ENCODE measurements at regions not wholly inside any gene's neighbourhood (a gene's known extent, or its start where the extent isn't known, plus 50 kb on each side); places are given as distances from the start of the nearest gene placed in this dataset.
A peak's percentile ranks its signal among the peaks of the same experiment; 100 is the strongest.
"Not testable (repeated sequence)": the region's sequence is repeated elsewhere in the genome, so short reads cannot be mapped to it uniquely, and the experiment has no call there.

DNA sequence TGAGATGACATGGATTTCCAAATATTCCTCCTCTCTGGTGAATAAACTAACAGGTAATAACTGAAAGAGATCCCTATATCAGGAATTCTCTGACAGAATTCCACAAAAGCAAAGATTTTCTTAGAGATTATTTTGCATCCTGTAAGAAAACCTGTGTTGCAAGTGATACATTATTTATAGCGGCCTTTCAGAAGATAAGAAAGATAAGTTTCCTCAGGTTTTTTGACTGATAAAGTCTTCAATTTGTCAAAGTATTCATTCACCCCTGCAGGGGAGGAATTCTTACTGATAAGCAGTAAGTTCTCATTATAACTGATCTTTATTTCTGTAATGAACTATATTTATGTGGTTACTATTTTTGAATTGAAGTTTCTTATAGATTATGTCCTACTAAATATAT is 554.0 kb downstream of the ARL4A start:
- DNase-seq = no peak

- no peak for DNase-seq
Observed at GRCh38 chr7:13257661-13258060, 570.2 kb downstream of the ARL4A start.

- DNase-seq = no peak
Observed at GRCh38 chr7:13258386-13258785, 571.0 kb downstream of the ARL4A start.

DNA sequence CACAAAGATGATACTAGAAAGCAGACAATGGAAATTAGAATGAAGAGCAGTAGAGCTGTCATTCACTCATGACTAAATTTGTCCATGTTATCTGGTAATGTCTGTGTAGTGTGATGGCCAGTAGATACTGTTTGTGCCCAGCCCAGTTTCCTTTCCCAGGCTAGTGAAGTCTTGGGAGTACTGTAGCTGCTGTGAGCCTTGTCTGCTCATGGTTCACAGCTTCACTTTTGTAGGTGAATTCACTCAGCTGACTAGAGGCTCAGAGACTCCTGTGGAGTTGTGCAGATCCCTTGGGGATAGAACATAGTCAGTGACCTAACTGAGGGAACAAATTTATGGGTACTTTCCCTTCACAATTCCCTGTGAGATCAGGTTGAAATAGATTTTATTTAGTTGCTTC is 572.5 kb downstream of the ARL4A start:
- DNase-seq = no peak

GRCh38 chr7:13262929-13263530 is 575.6 kb downstream of the ARL4A start:
- DNase-seq = peak in 1 of 2 donors; percentile 50

DNA sequence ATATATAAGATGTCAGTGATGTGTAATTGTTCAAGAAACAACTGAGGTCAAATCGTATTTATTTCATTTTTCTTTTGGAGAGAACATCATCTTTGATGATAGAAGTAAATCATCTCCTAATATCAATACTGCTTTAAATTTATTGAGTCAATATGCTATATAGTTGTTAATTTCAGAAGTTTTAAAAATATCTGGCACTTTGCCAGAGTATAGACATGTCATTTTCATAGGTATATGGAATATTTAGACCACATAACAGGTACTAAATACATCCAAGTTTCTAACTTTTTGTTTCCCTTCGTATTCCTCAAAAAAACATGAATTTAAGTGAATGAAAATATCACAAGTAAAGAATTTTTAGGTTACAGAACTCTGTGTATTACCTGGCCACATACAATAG is 577.8 kb downstream of the ARL4A start:
- no peak for DNase-seq

GRCh38 chr7:13274205-13274604 is 586.8 kb downstream of the ARL4A start:
- DNase-seq = not testable (repeated sequence)

DNA sequence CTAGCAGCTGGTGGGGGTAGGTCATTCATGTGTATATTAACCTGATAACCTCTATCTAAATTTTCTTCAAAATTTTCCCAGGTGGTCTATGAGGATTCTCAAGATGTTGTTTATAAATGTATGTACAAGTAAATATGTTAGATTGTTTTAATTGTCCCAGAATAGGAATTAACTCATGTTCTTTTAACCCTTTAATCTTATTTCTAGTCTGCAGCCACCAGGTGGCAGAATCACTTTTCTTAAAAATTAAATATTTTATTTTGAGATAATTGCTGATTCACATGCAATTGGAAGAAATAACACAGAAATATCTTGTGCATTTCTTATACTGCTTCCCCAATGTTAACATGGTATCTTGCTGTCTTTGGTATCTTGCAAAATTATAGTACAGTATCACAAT is 589.5 kb downstream of the ARL4A start:
- DNase-seq = no peak

GRCh38 chr7:13278020-13278419 is 590.6 kb downstream of the ARL4A start:
- DNase-seq = no peak

DNA sequence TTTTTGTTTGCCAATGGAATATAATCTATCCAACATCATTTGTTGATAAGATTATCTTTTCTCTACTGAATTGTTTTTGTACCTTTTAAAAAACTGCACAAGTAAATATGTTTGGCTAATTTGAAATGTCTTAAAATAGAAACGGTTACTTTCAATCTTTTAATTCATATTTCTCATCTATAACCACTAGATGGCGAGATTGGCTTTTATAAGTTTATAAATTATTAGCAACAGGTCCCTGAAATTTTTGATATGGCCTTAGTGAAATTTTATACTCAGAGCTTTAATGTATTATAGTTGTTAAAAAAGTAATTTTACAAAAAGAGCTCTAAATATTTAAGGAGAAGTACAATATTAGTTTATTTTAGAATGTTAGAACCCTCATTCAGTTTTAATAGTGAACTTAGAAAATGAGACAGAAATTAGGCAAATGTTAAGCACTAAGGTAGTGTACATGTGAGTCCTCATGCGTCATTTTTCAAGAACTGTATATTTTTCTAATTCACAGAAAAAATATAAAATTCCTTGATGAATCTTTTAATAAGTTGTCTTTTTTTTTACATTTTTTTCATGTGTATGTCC is 592.5 kb downstream of the ARL4A start:
- peak in 1 of 2 donors; percentile 39 for DNase-seq

GRCh38 chr7:13282377-13282980 is 595.0 kb downstream of the ARL4A start:
- no peak for DNase-seq

DNA sequence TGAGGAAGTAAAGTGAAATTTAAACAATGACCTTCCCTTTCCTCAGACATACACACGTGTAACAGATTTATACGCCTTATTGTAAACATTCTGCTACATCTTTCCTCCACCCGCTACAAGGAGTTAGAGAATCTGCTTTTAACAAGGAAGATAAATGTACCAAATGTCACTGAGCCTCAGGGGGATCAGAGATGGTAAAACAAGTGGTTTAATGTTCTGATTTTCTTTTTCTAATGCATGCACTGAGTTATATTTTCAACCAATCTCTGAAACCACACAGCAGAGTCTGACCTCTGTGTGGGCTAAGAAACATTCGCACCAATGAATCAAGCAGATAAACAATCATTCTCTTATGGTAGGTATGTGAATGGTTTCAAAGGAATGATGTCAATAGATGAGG is 599.5 kb downstream of the ARL4A start:
- DNase-seq = no peak

- DNase-seq = no peak
Observed at GRCh38 chr7:13288516-13288915, 601.1 kb downstream of the ARL4A start.

GRCh38 chr7:13290975-13291374 is 603.5 kb downstream of the ARL4A start:
- no peak for DNase-seq

- DNase-seq = no peak
Observed at GRCh38 chr7:13293264-13294002, 606.0 kb downstream of the ARL4A start.

GRCh38 chr7:13307040-13307439 is 619.6 kb downstream of the ARL4A start:
- DNase-seq = no peak

GRCh38 chr7:13308423-13308822 is 621.0 kb downstream of the ARL4A start:
- DNase-seq = no peak

DNA sequence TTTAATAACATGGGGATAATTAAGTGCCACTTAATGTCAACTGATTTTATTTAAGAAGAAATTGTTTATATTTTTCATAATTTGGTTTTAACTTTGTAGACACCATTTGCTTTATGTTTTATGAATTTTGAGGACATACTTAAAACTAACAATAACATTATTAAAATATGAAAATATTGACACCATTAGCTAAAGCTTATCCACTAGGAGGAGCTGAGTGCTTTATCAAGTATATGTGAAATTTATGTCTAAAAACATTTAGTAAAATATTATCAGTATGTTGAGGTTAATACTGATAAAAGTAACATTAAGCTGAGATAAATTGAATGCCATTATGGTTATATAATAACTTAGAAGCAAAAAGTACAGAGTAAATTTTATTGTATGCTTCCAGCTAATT is 622.1 kb downstream of the ARL4A start:
- no peak for DNase-seq

- DNase-seq = no peak
Observed at GRCh38 chr7:13312307-13312706, 624.9 kb downstream of the ARL4A start.

GRCh38 chr7:13320333-13320732 is 632.9 kb downstream of the ARL4A start:
- DNase-seq = no peak

DNA sequence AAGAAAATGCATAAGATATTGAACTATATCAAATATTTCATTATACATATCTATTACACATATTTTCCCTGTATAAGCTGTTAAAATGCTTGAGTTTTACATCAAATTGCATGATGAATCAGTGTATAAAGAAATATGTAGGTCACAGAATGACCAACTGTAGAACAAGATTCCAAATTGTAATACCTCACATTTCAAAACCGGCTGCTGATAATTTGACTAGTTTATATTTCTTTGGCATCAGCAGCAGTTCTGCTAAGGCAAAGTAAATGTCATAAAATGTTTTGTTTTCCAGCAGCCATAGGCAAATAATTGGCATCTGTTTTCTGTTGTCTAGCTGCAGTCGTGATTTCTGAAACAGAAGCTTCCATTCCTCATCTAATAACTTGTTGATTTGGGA is 633.9 kb downstream of the ARL4A start:
- DNase-seq = no peak

- DNase-seq = no peak
Observed at GRCh38 chr7:13322126-13322525, 634.7 kb downstream of the ARL4A start.

DNA sequence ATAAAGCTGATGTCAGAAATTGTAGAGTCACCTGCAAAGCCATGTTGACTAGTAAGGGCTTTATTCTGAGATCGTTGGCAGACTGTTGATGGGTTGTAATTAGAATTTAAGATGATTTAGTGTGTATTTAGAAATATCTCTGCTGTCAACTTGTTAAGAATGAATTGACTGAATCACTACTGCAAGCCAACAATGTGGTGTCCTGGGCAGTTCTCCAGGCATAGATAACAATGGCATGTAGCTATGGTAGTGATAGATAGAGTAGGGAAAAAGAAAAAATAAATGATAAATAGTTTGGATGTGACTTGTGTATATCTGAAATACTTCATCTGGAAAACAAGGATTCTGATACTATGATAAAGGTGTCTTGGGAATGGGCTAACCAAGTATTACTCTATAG is 640.2 kb downstream of the ARL4A start:
- no peak for DNase-seq

DNA sequence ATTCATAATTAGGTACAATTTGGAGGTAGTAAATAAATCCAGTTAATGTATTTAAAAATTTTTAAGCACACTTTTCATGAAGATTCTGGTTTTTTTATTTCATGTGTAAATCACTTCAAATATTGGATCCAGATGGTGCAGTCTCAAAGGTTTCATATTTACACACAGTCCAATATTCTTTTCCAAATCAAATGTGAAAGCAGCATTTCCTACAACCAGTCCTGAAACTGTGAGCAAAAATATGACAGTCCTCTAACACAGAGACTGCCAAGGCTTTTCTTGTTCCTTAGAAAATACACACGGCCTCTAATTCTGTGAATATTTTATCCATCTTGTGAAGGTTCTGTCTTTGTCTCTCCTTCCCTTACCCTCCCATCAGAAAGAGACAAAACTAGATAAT is 645.9 kb downstream of the ARL4A start:
- DNase-seq = no peak

All from CD4-positive, alpha-beta T cell treated with Interferon alpha-2 for 1 hour (primary cell).